SU-DHL-6 (cell line): ENCODE measurements at regions not wholly inside any gene's neighbourhood (a gene's known extent, or its start where the extent isn't known, plus 50 kb on each side); places are given as distances from the start of the nearest gene placed in this dataset.

ENCODE experiments used
- CTCF ChIP-seq: fragments of 200-600 bp; sonication (generic); IDR thresholded peaks from one replicate; pipeline ENCODE4 v1.5.1; 2017; ENCODE audit warnings: antibody characterized with exemption, mild to moderate bottlenecking, low read length, moderate library complexity; ENCODE audit not compliant: insufficient read depth, poor library complexity, severe bottlenecking
- EZH2phosphoT487 ChIP-seq: fragments of 200-600 bp; sonication (generic), shearing (Covaris generic); conservative IDR thresholded peaks from 2 replicates; pipeline ENCODE4 v1.6.1; 2018; ENCODE audit warnings: mild to moderate bottlenecking, antibody characterized with exemption, low read length, moderate library complexity, mixed read lengths

GRCh38 chr11:95521133-95521542 lies 268.4 kb downstream of the FAM76B start:
- TF ChIP-seq CTCF (no peak), EZH2phosphoT487 (no peak)
